ENCODE measurements at regions not wholly inside any gene's neighbourhood (a gene's known extent, or its start where the extent isn't known, plus 50 kb on each side); places are given as distances from the start of the nearest gene placed in this dataset.

DNA sequence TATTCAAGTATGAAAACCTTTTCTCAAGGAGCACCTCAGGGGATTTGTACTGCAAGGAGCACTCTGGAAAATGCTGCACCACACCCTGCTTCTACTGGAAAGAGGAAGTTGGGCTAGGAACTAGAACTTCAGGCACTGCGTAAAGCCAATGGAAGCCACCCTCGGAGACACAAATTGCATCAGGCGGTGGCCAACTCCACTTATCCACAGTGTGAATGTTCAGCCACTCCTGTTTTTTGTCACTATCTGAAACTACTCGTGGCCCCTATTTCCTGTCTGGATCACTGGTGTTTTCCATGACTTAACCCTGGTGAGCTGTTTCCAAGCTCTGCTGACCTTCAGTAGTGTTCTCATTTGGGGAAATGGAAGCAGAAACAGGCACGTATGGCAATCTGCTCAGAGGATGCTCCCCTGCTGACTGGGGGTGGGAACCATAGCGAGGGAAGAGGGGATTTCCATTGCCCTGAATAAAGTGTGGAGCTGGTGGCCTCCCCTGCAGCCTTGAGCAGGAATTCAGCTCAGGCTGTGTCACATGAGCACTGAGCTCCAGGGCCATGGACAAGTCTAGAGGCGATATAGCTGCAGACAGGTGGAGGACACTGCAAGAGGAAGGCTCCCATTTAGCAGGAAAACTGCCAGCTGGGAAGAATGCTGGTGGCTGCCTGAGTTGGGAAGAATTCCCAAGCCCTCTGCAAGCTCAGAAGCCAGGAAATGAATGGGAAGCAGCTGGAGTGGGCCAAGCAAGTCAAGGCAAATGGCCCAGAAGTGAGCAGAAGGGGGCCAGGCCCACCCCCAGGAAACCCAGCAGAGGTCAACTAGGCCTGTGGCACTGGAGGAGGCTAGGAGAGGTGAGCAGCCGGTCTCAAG lies 50.5 kb upstream of the RAP1B start:
- TF ChIP-seq, protein P1, sequence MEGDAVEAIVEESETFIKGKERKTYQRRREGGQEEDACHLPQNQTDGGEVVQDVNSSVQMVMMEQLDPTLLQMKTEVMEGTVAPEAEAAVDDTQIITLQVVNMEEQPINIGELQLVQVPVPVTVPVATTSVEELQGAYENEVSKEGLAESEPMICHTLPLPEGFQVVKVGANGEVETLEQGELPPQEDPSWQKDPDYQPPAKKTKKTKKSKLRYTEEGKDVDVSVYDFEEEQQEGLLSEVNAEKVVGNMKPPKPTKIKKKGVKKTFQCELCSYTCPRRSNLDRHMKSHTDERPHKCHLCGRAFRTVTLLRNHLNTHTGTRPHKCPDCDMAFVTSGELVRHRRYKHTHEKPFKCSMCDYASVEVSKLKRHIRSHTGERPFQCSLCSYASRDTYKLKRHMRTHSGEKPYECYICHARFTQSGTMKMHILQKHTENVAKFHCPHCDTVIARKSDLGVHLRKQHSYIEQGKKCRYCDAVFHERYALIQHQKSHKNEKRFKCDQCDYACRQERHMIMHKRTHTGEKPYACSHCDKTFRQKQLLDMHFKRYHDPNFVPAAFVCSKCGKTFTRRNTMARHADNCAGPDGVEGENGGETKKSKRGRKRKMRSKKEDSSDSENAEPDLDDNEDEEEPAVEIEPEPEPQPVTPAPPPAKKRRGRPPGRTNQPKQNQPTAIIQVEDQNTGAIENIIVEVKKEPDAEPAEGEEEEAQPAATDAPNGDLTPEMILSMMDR (IDR thresholded peaks at IDR 0.05) = no peak
- TF ChIP-seq POLR2A (IDR thresholded peaks at IDR 0.05) (no peak), POLR2AphosphoS5 (IDR thresholded peaks at IDR 0.05) (no peak)
